ENCODE measurements at regions not wholly inside any gene's neighbourhood (a gene's known extent, or its start where the extent isn't known, plus 50 kb on each side); places are given as distances from the start of the nearest gene placed in this dataset.

GRCh38 chr5:167247816-167248215, 1043.6 kb upstream of the WWC1 start:
- TF ChIP-seq CTCF (IDR thresholded peaks at IDR 0.05; ENCODE audit: extremely low read depth in 1 of 2, insufficient read depth in 1 of 2, low read depth in 1 of 2, low read length in 2 of 2): no peak
- no peak for TF ChIP-seq POLR2A (IDR thresholded peaks at IDR 0.05; ENCODE audit: low read depth, low read length)
- TF ChIP-seq GATA2 (IDR thresholded peaks at IDR 0.05; ENCODE audit: insufficient read depth, insufficient read length, low read depth, low read length): no peak
- TF ChIP-seq MAX (IDR thresholded peaks at IDR 0.05; ENCODE audit: insufficient read depth, insufficient read length): no peak

Data from endothelial cell of umbilical vein (primary cell).